Transverse colon (tissue), 4 donors: ENCODE measurements at regions not wholly inside any gene's neighbourhood (a gene's known extent, or its start where the extent isn't known, plus 50 kb on each side); places are given as distances from the start of the nearest gene placed in this dataset.
"Not testable (repeated sequence)": the region's sequence is repeated elsewhere in the genome, so short reads cannot be mapped to it uniquely, and the experiment has no call there.

Source experiments
- DNase-seq: peaks from one replicate; pipeline ENCODE4 v3.0.0-alpha.2; 2019
- H3K27ac ChIP-seq, 4 donors: fragments of 200-600 bp; sonication (generic); 2 replicates each; pipeline ENCODE4 v1.5.1; 2016 to 2018; ENCODE audit warnings: inconsistent platforms in 4 of 4
- H3K27me3 ChIP-seq: fragments of 200-600 bp; sonication (generic); 2 replicates; pipeline ENCODE4 v1.5.1; 2017; ENCODE audit warnings: inconsistent platforms
- H3K36me3 ChIP-seq, 4 donors: fragments of 200-600 bp; sonication (generic); 2 replicates each; pipeline ENCODE4 v1.5.1; 2017 to 2019; ENCODE audit warnings: inconsistent platforms in 4 of 4
- H3K4me1 ChIP-seq, 4 donors: fragments of 200-600 bp; sonication (generic); 2 replicates each; pipeline ENCODE4 v1.5.1; 2017 to 2020; ENCODE audit warnings: inconsistent platforms in 4 of 4
- H3K4me3 ChIP-seq, 4 donors: fragments of 200-600 bp; sonication (generic); 1 replicate in 1 of 4; 2 replicates in 3 of 4; pipeline versions ENCODE4 v1.5.1 to v1.6.1; 2017 to 2019; ENCODE audit warnings: inconsistent platforms in 4 of 4
- H3K9me3 ChIP-seq, 2 donors: fragments of 200-600 bp; sonication (generic); 2 replicates each; pipeline ENCODE4 v1.5.1; 2017 to 2019; ENCODE audit warnings: inconsistent platforms in 2 of 2
- EP300 ChIP-seq: sonication (generic); formaldehyde crosslinking; IDR thresholded peaks from one replicate; pipeline ENCODE4 v1.6.1; 2017; ENCODE audit warnings: antibody characterized with exemption, low read depth
- POLR2A ChIP-seq: fragments of 450-650 bp; IDR thresholded peaks from one replicate; pipeline ENCODE4 v1.6.1; 2016; ENCODE audit warnings: antibody characterized with exemption, mild to moderate bottlenecking, moderate library complexity
- POLR2AphosphoS5 ChIP-seq, 3 donors: sonication (generic); formaldehyde crosslinking; IDR thresholded peaks; one replicate each; pipeline ENCODE4 v1.6.1; 2016; ENCODE audit warnings: antibody characterized with exemption in 3 of 3
- WGBS, 2 donors: methylation state at CpG; one replicate each; pipeline ENCODE4 v1.1.5; 2018; ENCODE audit warnings: low coverage in 1 of 2; 5-methylcytosine and 5-hydroxymethylcytosine counted together
- in situ Hi-C, 4 donors: fragments of 200-750 bp; cut with MboI; loops; one replicate each; pipeline versions ENCODE4 v1.15.0 to v1.15.1; 2017; ENCODE audit warnings: low sequenced_read_pairs in 3 of 4, low pct_ligation_motif_present in 1 of 4, low pct_unique_long_range_greater_than_20kb in 1 of 4
- intact Hi-C: fragments of 100-400 bp; cut with DNase I; formaldehyde crosslinking; loops from one replicate; pipeline ENCODE4 v1.15.1; 2023; ENCODE audit warnings: low total_unique reads
- TF ChIP-seq, protein P1 (sequence below), 5 experiments: fragments of 200-600 bp in 3 of 5; fragments of 450-650 bp in 2 of 5; sonication (generic) in 3 of 5; IDR thresholded peaks; 1 replicate in 2 of 5; 2 replicates in 3 of 5; pipeline ENCODE4 v1.5.1; 2016 to 2017; ENCODE audit warnings: antibody characterized with exemption in 5 of 5, inconsistent platforms in 3 of 5, mild to moderate bottlenecking in 2 of 5, moderate library complexity in 1 of 5

DNA sequence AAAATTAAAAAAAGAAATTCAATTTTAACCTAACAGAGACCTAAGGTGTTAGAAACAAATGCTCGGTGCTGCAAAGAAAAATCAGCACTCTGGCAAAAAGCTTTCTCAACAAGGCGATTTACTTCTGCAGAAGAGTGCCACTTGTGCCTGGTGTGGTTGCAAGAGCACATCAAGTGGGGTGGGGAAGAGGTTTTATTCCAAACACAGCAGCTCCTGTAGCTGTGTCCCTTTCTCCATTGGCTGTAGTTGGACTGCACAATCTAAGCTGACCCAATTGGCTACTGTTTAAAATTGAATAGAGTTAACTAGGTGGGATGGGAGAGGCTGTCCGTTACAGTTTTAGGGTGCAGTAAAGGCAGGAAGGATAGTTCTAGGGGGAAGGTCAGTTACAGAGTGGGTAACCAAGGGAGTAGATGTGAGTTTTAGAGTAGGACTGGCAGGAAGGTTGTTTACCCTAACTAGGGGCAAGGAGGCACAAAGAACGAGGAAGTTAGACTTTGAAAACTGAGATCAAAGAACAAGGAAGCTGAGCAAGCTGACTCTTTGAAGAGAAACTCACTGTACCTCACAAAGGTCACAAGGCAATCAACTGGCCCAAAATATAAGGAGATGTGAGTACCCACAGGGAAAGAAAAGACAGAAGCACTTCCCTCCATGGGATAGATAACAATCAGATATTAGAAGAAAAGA, 145.7 kb downstream of the LIG4 start:
- no peak for DNase-seq
- intact Hi-C loops = no loop called here
- in situ Hi-C loops = no loop called here
- no peaks in the 10 kb centered on the region for H3K4me1 ChIP-seq
- no peaks in the 10 kb centered on the region for H3K27me3 ChIP-seq
- 59% methylated on average over 2 to 4 of the region's 4 CpGs for WGBS, 2 donors
- H3K36me3 ChIP-seq = no peaks in the 10 kb centered on the region
- H3K4me3 ChIP-seq = no peak overlapping the region
- no peaks in the 10 kb centered on the region for H3K9me3 ChIP-seq
- no peak overlapping the region for H3K27ac ChIP-seq
- TF ChIP-seq POLR2AphosphoS5 (IDR thresholded peaks at IDR 0.05) (no peak), POLR2A (no peak), EP300 (no peak)
- TF ChIP-seq, protein P1, sequence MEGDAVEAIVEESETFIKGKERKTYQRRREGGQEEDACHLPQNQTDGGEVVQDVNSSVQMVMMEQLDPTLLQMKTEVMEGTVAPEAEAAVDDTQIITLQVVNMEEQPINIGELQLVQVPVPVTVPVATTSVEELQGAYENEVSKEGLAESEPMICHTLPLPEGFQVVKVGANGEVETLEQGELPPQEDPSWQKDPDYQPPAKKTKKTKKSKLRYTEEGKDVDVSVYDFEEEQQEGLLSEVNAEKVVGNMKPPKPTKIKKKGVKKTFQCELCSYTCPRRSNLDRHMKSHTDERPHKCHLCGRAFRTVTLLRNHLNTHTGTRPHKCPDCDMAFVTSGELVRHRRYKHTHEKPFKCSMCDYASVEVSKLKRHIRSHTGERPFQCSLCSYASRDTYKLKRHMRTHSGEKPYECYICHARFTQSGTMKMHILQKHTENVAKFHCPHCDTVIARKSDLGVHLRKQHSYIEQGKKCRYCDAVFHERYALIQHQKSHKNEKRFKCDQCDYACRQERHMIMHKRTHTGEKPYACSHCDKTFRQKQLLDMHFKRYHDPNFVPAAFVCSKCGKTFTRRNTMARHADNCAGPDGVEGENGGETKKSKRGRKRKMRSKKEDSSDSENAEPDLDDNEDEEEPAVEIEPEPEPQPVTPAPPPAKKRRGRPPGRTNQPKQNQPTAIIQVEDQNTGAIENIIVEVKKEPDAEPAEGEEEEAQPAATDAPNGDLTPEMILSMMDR (IDR thresholded peaks at IDR 0.05) = no peak

DNA sequence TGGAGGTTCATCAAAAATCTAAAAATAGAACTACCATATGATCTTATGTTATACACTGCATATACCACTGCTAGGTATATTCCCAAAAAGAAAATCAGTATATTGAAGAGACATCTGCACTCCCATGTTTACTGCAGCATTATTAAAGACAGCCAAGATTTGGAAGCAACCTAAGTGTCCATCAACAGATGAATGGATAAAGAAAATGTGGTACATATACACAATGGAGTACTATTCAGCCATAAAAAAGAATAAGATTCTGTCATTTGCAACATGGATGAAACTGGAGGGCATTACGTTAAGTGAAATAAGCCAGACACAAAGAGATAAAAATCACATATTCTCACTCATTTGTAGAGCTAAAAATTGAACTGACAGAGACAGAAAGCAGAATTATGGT, 151.0 kb downstream of the LIG4 start:
- in situ Hi-C loops, H3K4me3 ChIP-seq, H3K36me3 ChIP-seq, intact Hi-C loops, H3K27me3 ChIP-seq, H3K27ac ChIP-seq, DNase-seq, H3K9me3 ChIP-seq, H3K4me1 ChIP-seq: not testable (repeated sequence)
- 22 to 60% methylated on average over 1 of the region's 1 CpG for WGBS, 2 donors

DNA sequence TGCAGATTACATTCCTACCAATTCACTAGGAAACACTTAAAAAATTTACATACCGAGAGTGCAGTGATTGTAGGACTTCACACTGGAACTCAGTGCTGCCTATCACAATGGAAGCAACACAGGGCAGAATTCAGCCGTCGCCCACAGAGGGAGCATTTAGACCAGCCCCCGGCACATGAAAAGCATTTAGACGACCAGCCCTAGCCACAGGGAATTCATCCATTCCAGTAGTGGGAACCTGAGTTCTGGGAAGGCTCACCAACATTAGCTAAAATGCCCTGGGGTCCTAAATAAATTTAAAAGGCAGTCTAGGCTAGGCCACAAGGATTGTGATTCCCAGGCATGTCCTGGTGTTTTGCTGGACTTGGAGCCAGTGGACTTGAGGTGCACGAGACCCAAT, 155.2 kb downstream of the LIG4 start:
- intact Hi-C loops = no loop called here
- no peak for DNase-seq
- TF ChIP-seq POLR2AphosphoS5 (IDR thresholded peaks at IDR 0.05) = no peak
- no peak for TF ChIP-seq POLR2A
- TF ChIP-seq EP300 = no peak
- TF ChIP-seq, protein P1 (IDR thresholded peaks at IDR 0.05) = no peak
- in situ Hi-C loops = no loop called here
- no peaks in the 10 kb centered on the region for H3K4me1 ChIP-seq
- H3K9me3 ChIP-seq = no peaks in the 10 kb centered on the region
- no peaks in the 10 kb centered on the region for H3K27me3 ChIP-seq
- no peak overlapping the region for H3K4me3 ChIP-seq
- no peak overlapping the region for H3K27ac ChIP-seq
- 82 to 87% methylated on average over 3 to 6 of the region's 6 CpGs for WGBS, 2 donors
- H3K36me3 ChIP-seq = no peaks in the 10 kb centered on the region

DNA sequence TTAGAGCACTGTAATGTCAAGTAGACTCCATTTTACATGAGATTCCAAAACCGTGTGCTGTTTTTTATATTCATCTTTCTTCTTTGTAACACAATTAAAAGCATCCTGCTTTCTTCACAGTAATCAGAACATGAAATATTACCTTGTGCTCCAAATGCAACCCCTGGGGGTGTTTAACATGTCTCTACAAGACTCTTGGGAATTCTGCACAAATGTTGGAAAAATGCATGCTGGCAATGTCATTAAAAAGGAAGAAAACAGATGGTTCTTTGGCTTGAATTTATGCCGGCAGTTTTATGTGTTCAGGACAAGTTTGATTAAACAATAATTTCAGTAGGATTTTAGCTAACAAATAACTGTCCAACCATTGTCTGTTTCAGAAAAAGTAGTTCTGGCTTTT, 159.1 kb downstream of the LIG4 start:
- TF ChIP-seq POLR2A = no peak
- no peak for TF ChIP-seq EP300
- no peak for TF ChIP-seq POLR2AphosphoS5 (IDR thresholded peaks at IDR 0.05)
- TF ChIP-seq, protein P1 (IDR thresholded peaks at IDR 0.05) = no peak
- H3K27me3 ChIP-seq = no peaks in the 10 kb centered on the region
- in situ Hi-C loops (no loop called here), intact Hi-C loops (no loop called here)
- H3K4me3 ChIP-seq = no peak overlapping the region
- H3K36me3 ChIP-seq = no peaks in the 10 kb centered on the region
- no peaks in the 10 kb centered on the region for H3K9me3 ChIP-seq
- 34 to 54% methylated on average over 2 of the region's 2 CpGs for WGBS, 2 donors
- no peak overlapping the region for H3K27ac ChIP-seq
- H3K4me1 ChIP-seq = no peaks in the 10 kb centered on the region
- DNase-seq = no peak

DNA sequence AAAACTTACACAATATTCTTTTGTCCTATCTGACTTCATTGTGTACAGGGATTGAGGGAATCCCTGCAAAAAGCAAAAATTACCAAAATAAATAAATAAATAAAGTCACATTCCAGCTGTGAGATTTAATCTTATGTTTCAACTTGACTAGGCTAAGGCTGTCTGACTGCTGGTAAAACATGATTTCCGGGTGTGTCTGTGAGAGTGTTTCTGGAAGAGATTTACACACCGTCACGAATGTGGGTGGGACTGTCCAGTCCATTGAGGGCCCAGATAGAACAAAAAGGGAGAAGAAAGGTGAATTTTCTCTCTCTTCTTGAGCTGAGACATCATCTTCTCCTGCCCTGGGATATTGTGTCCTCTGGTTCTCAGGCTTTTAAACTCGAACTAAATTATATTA, 166.1 kb downstream of the LIG4 start:
- no peaks in the 10 kb centered on the region for H3K36me3 ChIP-seq
- intact Hi-C loops (no loop called here), in situ Hi-C loops (no loop called here)
- TF ChIP-seq, protein P1 (IDR thresholded peaks at IDR 0.05) = no peak
- TF ChIP-seq EP300 (no peak), POLR2A (no peak)
- DNase-seq = no peak
- H3K27me3 ChIP-seq = no peaks in the 10 kb centered on the region
- 39 to 50% methylated on average over 3 to 4 of the region's 4 CpGs for WGBS, 2 donors
- no peaks in the 10 kb centered on the region for H3K4me1 ChIP-seq
- H3K27ac ChIP-seq = no peak overlapping the region
- no peaks in the 10 kb centered on the region for H3K9me3 ChIP-seq
- H3K4me3 ChIP-seq = no peak overlapping the region
